HG03342 (cell line): ENCODE measurements at regions not wholly inside any gene's neighbourhood (a gene's known extent, or its start where the extent isn't known, plus 50 kb on each side); places are given as distances from the start of the nearest gene placed in this dataset.
"Not testable (repeated sequence)": the region's sequence is repeated elsewhere in the genome, so short reads cannot be mapped to it uniquely, and the experiment has no call there.

Experiments
- ATAC-seq: cut with Tn5 transposase; IDR thresholded peaks from one replicate; pipeline ENCODE4 v1.9.1; 2021; ENCODE audit warnings: mild to moderate bottlenecking, moderate library complexity; ENCODE audit not compliant: unreplicated experiment

GRCh38 chr1:103353391-103353790, 172.1 kb upstream of the RNPC3 start:
- ATAC-seq: no peak

- ATAC-seq: no peak
These were observed 177.4 kb upstream of the RNPC3 start for GRCh38 chr1:103348136-103348535.

GRCh38 chr1:103344930-103345329, 180.6 kb upstream of the RNPC3 start:
- no peak for ATAC-seq

- ATAC-seq: no peak
These were observed 184.1 kb upstream of the RNPC3 start for GRCh38 chr1:103341377-103341880.

- no peak for ATAC-seq
These were observed 187.7 kb upstream of the RNPC3 start for GRCh38 chr1:103337779-103338178.

GRCh38 chr1:103336408-103336807, 189.1 kb upstream of the RNPC3 start:
- ATAC-seq: no peak

- ATAC-seq: peak; percentile 73
These were observed 192.4 kb upstream of the RNPC3 start for GRCh38 chr1:103333141-103333540.

- ATAC-seq: peak; percentile 57
These were observed 198.3 kb upstream of the RNPC3 start for GRCh38 chr1:103327054-103327719.

- no peak for ATAC-seq
These were observed 198.9 kb upstream of the RNPC3 start for GRCh38 chr1:103326595-103326994.

GRCh38 chr1:103309786-103310185, 201.5 kb upstream of the COL11A1 start:
- ATAC-seq: no peak

- no peak for ATAC-seq
These were observed 199.4 kb upstream of the COL11A1 start for GRCh38 chr1:103307751-103308150.

GRCh38 chr1:103283841-103284669, 175.7 kb upstream of the COL11A1 start:
- ATAC-seq: no peak

- no peak for ATAC-seq
These were observed 175.0 kb upstream of the COL11A1 start for GRCh38 chr1:103283371-103283770.

- no peak for ATAC-seq
These were observed 167.4 kb upstream of the COL11A1 start for GRCh38 chr1:103275725-103276124.

- no peak for ATAC-seq
These were observed 166.6 kb upstream of the COL11A1 start for GRCh38 chr1:103274886-103275285.

- no peak for ATAC-seq
These were observed 164.8 kb upstream of the COL11A1 start for GRCh38 chr1:103273106-103273505.

- ATAC-seq: not testable (repeated sequence)
These were observed 163.1 kb upstream of the COL11A1 start for GRCh38 chr1:103271471-103271870.

GRCh38 chr1:103267893-103268292, 159.6 kb upstream of the COL11A1 start:
- ATAC-seq: no peak

GRCh38 chr1:103267266-103267665, 158.9 kb upstream of the COL11A1 start:
- no peak for ATAC-seq

- no peak for ATAC-seq
These were observed 157.7 kb upstream of the COL11A1 start for GRCh38 chr1:103266036-103266435.

GRCh38 chr1:103265551-103265950, 157.2 kb upstream of the COL11A1 start:
- ATAC-seq: no peak

- no peak for ATAC-seq
These were observed 151.7 kb upstream of the COL11A1 start for GRCh38 chr1:103259982-103260381.
